GM12872 (cell line): ENCODE measurements at regions not wholly inside any gene's neighbourhood (a gene's known extent, or its start where the extent isn't known, plus 50 kb on each side); places are given as distances from the start of the nearest gene placed in this dataset.

Experiments used
- TF ChIP-seq, protein P1 (sequence below): IDR thresholded peaks from 3 replicates; pipeline ENCODE4 v1.5.1; 2011; ENCODE audit warnings: low read depth, mild to moderate bottlenecking, low read length, moderate library complexity; ENCODE audit not compliant: insufficient read depth

DNA sequence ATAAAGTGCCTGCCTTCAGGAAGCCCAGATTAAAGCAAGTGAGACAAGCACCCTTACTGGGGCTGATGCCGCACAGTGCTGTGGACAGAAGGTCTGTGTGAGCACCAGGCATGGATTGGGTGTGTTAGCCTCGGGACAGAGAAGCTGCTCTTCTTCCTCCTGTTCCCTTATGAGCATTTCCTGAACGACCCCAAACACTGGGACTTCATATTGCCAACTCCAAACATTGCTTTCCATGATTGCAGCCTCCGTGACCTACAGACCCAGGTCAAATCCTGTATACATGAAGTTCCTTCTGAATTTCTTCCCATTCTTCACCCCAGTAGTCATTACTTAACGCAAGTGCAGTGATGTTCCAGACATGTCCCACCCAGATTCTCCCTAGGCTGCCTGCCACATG lies 129.8 kb upstream of the ALKAL2 start:
- TF ChIP-seq, protein P1, sequence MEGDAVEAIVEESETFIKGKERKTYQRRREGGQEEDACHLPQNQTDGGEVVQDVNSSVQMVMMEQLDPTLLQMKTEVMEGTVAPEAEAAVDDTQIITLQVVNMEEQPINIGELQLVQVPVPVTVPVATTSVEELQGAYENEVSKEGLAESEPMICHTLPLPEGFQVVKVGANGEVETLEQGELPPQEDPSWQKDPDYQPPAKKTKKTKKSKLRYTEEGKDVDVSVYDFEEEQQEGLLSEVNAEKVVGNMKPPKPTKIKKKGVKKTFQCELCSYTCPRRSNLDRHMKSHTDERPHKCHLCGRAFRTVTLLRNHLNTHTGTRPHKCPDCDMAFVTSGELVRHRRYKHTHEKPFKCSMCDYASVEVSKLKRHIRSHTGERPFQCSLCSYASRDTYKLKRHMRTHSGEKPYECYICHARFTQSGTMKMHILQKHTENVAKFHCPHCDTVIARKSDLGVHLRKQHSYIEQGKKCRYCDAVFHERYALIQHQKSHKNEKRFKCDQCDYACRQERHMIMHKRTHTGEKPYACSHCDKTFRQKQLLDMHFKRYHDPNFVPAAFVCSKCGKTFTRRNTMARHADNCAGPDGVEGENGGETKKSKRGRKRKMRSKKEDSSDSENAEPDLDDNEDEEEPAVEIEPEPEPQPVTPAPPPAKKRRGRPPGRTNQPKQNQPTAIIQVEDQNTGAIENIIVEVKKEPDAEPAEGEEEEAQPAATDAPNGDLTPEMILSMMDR = no peak

DNA sequence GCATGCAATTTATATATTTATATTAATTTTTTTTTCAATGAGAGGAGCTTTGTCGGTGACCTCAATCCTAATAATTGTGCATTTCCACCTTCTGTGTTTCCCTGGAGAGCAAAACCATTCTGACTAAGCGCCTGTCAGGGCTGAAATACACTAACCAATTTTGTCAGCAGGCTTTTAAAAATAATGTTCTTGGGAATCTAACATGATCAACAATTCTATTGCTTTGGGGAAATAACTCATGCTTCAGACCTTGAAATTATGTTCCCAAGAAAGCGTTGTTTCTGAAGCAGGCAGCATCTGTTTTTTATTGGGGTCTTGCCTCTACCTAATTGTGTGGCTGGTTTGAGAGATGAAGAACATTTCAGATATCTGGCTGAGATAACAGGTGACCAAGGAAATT lies 129.1 kb upstream of the ALKAL2 start:
- TF ChIP-seq, protein P1 = no peak

DNA sequence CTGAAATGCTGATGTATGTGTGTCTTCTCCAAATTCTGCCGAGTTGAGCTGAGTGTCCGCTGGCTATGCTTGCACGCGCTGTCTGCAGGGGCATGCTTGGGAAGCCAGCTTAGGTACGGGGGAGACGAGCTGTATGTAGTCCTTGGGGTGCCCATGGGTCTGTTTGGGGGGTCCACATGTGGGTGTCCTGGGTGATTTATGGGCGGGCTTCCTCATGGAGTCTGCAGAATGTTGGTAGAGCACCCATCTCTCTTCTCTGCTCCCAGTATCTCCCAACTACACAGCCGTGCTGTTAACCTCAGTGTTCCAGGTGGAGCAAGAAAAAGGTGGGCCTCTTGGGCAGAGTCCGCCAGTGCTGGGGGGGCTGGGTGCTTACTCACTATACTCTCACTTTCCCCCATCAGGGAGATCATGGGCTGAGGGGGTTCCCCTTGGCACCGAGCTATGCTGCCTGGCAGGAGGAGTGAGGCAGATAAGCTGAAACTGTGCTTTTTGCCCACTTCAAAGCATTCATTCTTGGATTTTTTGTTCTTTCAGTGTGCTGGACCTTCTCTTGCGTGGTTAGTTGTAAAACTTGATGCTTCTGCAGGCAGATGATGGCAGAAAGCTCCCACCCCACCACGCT lies 128.2 kb upstream of the ALKAL2 start:
- TF ChIP-seq, protein P1 = no peak

DNA sequence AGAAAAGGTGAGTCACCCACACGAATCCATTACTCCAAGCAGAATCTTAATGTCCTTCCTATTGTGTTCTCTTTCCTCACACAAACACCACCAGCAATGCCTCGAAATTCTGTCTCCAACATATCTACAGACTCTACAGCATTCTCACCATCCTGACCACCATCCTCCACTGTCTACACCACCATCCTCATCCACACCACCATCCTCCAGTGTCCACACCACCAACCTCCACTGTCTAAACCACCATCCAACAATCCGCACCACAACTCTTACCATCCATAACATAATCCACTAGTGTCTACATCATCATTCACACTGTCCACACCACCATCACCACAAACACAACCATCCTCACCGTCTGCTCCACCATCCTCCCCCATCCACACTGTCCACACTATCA lies 121.6 kb upstream of the ALKAL2 start:
- TF ChIP-seq, protein P1 = no peak

DNA sequence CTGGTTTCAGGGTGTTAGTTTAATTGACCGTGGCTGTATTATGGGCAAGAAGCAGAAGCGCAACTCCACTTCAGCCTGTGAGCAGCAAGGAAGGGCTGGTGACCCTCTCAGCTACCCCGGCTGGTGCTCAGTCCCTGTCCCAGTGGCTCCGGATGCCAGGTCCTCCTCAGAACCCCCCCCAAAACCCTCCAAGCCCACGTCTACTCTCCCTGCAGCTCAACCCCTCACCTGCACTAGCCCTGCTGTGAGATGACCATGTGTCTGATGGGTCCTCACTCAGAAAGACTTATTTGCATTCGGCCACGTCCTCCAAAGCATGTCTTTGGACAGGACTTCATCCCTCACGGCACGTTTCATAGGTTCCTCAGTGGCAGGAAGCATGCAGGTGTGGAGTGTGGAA lies 119.7 kb upstream of the ALKAL2 start:
- TF ChIP-seq, protein P1 = no peak

DNA sequence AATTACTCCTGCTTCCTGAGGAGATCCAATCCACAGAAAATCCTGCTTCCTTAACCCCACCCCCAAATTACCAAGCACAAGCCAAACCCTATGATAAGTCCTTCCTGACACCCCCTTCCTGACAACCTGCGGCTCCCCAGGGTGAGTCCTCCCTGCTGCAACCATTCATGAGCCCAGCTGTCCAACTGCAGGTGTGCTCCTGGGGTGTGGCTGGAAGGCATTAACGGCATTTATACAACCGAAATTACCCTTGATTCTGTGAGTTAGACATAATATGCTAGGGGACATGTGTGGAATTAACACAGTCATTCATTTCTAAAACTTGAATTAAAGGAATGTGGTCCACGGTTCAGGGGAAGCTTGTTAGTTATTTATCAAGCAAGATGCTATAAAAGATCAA lies 119.0 kb upstream of the ALKAL2 start:
- TF ChIP-seq, protein P1 = no peak

DNA sequence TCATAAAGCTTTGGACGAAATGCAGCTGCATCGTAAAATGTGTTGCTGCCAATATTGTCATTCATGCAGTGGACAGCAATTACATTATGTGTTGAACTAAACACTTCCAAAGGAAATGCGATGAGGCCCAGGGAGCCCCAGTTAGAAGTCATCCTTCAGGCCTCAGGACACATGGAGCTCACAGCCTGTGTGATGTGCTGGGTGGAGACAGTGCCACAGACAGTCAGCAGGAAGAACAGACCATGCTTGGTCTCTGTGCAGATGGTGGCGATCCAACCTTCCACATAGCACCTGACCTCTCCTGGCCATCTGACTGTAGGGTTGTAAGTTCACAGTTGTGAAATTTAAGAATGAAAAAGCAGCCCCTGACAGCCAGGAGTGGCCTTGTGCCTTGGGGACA lies 118.3 kb upstream of the ALKAL2 start:
- TF ChIP-seq, protein P1 = no peak
